H1 (cell line): ENCODE measurements at regions not wholly inside any gene's neighbourhood (a gene's known extent, or its start where the extent isn't known, plus 50 kb on each side); places are given as distances from the start of the nearest gene placed in this dataset.

ENCODE experiments used
- CTCF ChIA-PET: fragments of 300-600 bp; sonication (Branson Sonifier 250); formaldehyde crosslinking; loops from one replicate; lab custom pipeline; 2021; ENCODE audit not compliant: partially characterized antibody; lab: Charles Lee
- POLR2A ChIA-PET: fragments of 300-600 bp; sonication (Branson Sonifier 250); formaldehyde crosslinking; loops from one replicate; lab custom pipeline; 2021; ENCODE audit warnings: inconsistent platforms; ENCODE audit not compliant: partially characterized antibody; lab: Charles Lee
- DNase-seq, 2 experiments: peaks; one replicate each; pipeline versions ENCODE4 v3.0.0 to v3.0.0-alpha.2; 2010 to 2022; ENCODE audit warnings: low spot score in 2 of 2, low read depth in 1 of 2, mixed read lengths in 1 of 2
- FAIRE-seq: peaks from 2 replicates; lab custom pipeline; 2011; peaks lifted over from hg19 to GRCh38; lab: Jason Lieb, UNC
- H2AFZ ChIP-seq: 2 replicates; pipeline ENCODE4 v1.8.1; 2012; ENCODE audit warnings: low read length, inconsistent platforms
- H2AK5ac ChIP-seq: 2 replicates; pipeline ENCODE4 v1.6.1; 2013; ENCODE audit warnings: low read depth, low read length
- H2BK120ac ChIP-seq: replicated peaks from 2 replicates; pipeline ENCODE3; 2013; ENCODE audit warnings: low read depth, low read length, inconsistent platforms
- H2BK12ac ChIP-seq: 2 replicates; pipeline ENCODE4 v1.6.1; 2013; ENCODE audit warnings: low read depth, low read length
- H2BK15ac ChIP-seq: 2 replicates; pipeline ENCODE4 v1.6.1; 2013; ENCODE audit warnings: low read length
- H2BK20ac ChIP-seq: 2 replicates; pipeline ENCODE4 v1.6.1; 2013; ENCODE audit warnings: low read length
- H2BK5ac ChIP-seq: 2 replicates; pipeline ENCODE4 v1.6.1; 2013; ENCODE audit warnings: low read depth, low read length
- H3K14ac ChIP-seq: 2 replicates; pipeline ENCODE4 v1.6.1; 2013; ENCODE audit warnings: inconsistent platforms; ENCODE audit not compliant: insufficient read length
- H3K18ac ChIP-seq: 2 replicates; pipeline ENCODE4 v1.6.1; 2013; ENCODE audit warnings: low read length; ENCODE audit errors: extremely low read depth
- H3K23ac ChIP-seq: 2 replicates; pipeline ENCODE4 v1.6.1; 2013; ENCODE audit warnings: inconsistent platforms; ENCODE audit not compliant: insufficient read length
- H3K23me2 ChIP-seq: 2 replicates; pipeline ENCODE4 v1.6.1; 2013; ENCODE audit warnings: low read depth, low read length
- H3K27ac ChIP-seq: 2 replicates; pipeline ENCODE4 v1.6.1; 2011; ENCODE audit warnings: low read depth, low read length, inconsistent platforms
- H3K27me3 ChIP-seq, 4 experiments: replicated peaks in 1 of 4; 1 replicate in 1 of 4; 2 replicates in 3 of 4; pipeline versions ENCODE4 v1.6.1 to v1.8.1; 2011 to 2013; ENCODE audit warnings: low read length in 3 of 4, mild to moderate bottlenecking in 3 of 4, inconsistent platforms in 2 of 4, mixed read lengths in 2 of 4, moderate library complexity in 1 of 4; ENCODE audit not compliant: control insufficient read depth in 3 of 4, insufficient read depth in 3 of 4; ENCODE audit errors: extremely low read depth in 1 of 4
- H3K36me3 ChIP-seq, 4 experiments: 2 replicates each; pipeline versions ENCODE4 v1.6.1 to v1.8.1; 2011 to 2013; ENCODE audit warnings: mild to moderate bottlenecking in 4 of 4, low read length in 3 of 4, moderate library complexity in 2 of 4, control low read depth in 1 of 4, inconsistent platforms in 1 of 4; ENCODE audit not compliant: insufficient read depth in 4 of 4, control insufficient read depth in 2 of 4
- H3K4ac ChIP-seq: replicated peaks from 2 replicates; pipeline ENCODE3; 2013; ENCODE audit warnings: low read length, low read depth, mixed read lengths, inconsistent platforms; ENCODE audit not compliant: insufficient read length
- H3K4me1 ChIP-seq, 4 experiments: replicated peaks in 1 of 4; 1 replicate in 1 of 4; 2 replicates in 3 of 4; pipeline versions ENCODE4 v1.6.1 to v1.8.1; 2011 to 2013; ENCODE audit warnings: low read length in 3 of 4, inconsistent platforms in 2 of 4, mixed read lengths in 1 of 4; ENCODE audit not compliant: insufficient read depth in 4 of 4, control insufficient read depth in 3 of 4
- H3K4me2 ChIP-seq, 2 experiments: 2 replicates each; pipeline versions ENCODE4 v1.6.1 to v1.8.1; 2011 to 2013; ENCODE audit warnings: low read depth in 2 of 2, low read length in 2 of 2, control low read depth in 1 of 2, inconsistent platforms in 1 of 2, mild to moderate bottlenecking in 1 of 2; ENCODE audit not compliant: insufficient read depth in 1 of 2
- H3K4me3 ChIP-seq, 4 experiments: fragments of 200-600, 300-600 bp in 1 of 4; sonication (generic), shearing (Covaris generic), sonication (Bioruptor Twin) in 1 of 4; 2 replicates each; pipeline versions ENCODE4 v1.5.1 to v1.8.1; 2011 to 2016; ENCODE audit warnings: low read length in 4 of 4, low read depth in 3 of 4, control low read depth in 2 of 4, inconsistent platforms in 2 of 4, mild to moderate bottlenecking in 2 of 4, mixed read lengths in 1 of 4, moderate library complexity in 1 of 4; ENCODE audit not compliant: insufficient read depth in 2 of 4; ENCODE audit errors: extremely low read depth in 1 of 4
- H3K56ac ChIP-seq: replicated peaks from 2 replicates; pipeline ENCODE3; 2013; ENCODE audit warnings: low read depth, mild to moderate bottlenecking, mixed read lengths, low read length, inconsistent platforms; ENCODE audit not compliant: insufficient read length
- H3K79me1 ChIP-seq: 2 replicates; pipeline ENCODE4 v1.6.1; 2013; ENCODE audit warnings: low read depth, low read length, control low read depth
- H3K79me2 ChIP-seq, 2 experiments: 2 replicates each; pipeline versions ENCODE4 v1.6.1 to v1.8.1; 2012 to 2013; ENCODE audit warnings: low read length in 2 of 2, mild to moderate bottlenecking in 2 of 2, inconsistent platforms in 1 of 2; ENCODE audit not compliant: insufficient read depth in 2 of 2, control insufficient read depth in 1 of 2
- H3K9ac ChIP-seq, 4 experiments: replicated peaks in 1 of 4; 1 replicate in 1 of 4; 2 replicates in 3 of 4; pipeline versions ENCODE4 v1.6.1 to v1.8.1; 2011 to 2013; ENCODE audit warnings: low read depth in 3 of 4, low read length in 3 of 4, control low read depth in 2 of 4, mild to moderate bottlenecking in 2 of 4, moderate library complexity in 2 of 4, inconsistent platforms in 1 of 4; ENCODE audit errors: extremely low read depth in 1 of 4
- H3K9me3 ChIP-seq, 2 experiments: 2 replicates each; pipeline versions ENCODE4 v1.6.1 to v1.8.1; 2012 to 2013; ENCODE audit warnings: mild to moderate bottlenecking in 2 of 2, moderate library complexity in 2 of 2, control low read depth in 1 of 2, inconsistent platforms in 1 of 2, low read depth in 1 of 2, low read length in 1 of 2, mixed read lengths in 1 of 2; ENCODE audit not compliant: insufficient read depth in 2 of 2
- H4K20me1 ChIP-seq, 2 experiments: replicated peaks in 1 of 2; 2 replicates each; pipeline versions ENCODE3 to v1.8.1; 2011 to 2013; ENCODE audit warnings: inconsistent platforms in 2 of 2, low read length in 2 of 2, mild to moderate bottlenecking in 1 of 2; ENCODE audit not compliant: insufficient read depth in 2 of 2, control insufficient read depth in 1 of 2
- H4K5ac ChIP-seq: 2 replicates; pipeline ENCODE4 v1.6.1; 2013; ENCODE audit warnings: low read length, low read depth, mixed read lengths, inconsistent platforms; ENCODE audit not compliant: insufficient read length
- H4K8ac ChIP-seq: 2 replicates; pipeline ENCODE4 v1.8.0; 2013; ENCODE audit warnings: mild to moderate bottlenecking, moderate library complexity, low read length, inconsistent platforms; ENCODE audit not compliant: insufficient read depth; ENCODE audit errors: extremely low read depth
- H4K91ac ChIP-seq: replicated peaks from 2 replicates; pipeline ENCODE3; 2013; ENCODE audit warnings: low read length, mixed read lengths, inconsistent platforms; ENCODE audit not compliant: insufficient read length
- CHD1 ChIP-seq: IDR thresholded peaks from 2 replicates; pipeline ENCODE4 v1.6.1; 2012; ENCODE audit warnings: low read depth, low read length, improper control_type of control experiment
- CHD2 ChIP-seq: IDR thresholded peaks from 2 replicates; pipeline ENCODE4 v1.6.1; 2012; ENCODE audit warnings: low read length, improper control_type of control experiment
- CREB1 ChIP-seq: IDR thresholded peaks from 2 replicates; pipeline ENCODE4 v1.6.1; 2012; ENCODE audit warnings: inconsistent platforms
- GTF2F1 ChIP-seq: IDR thresholded peaks from 2 replicates; pipeline ENCODE4 v1.6.1; 2012; ENCODE audit warnings: low read depth, low read length, improper control_type of control experiment, borderline replicate concordance
- POLR2AphosphoS5 ChIP-seq: IDR thresholded peaks from 2 replicates; pipeline ENCODE4 v1.6.1; 2011; ENCODE audit warnings: low read depth, low read length
- RBBP5 ChIP-seq: IDR thresholded peaks from 2 replicates; pipeline ENCODE4 v1.7.1; 2012; ENCODE audit warnings: low read depth, mild to moderate bottlenecking, inconsistent platforms, low read length, moderate library complexity, borderline replicate concordance
- RFX5 ChIP-seq: IDR thresholded peaks from 2 replicates; pipeline ENCODE4 v1.6.1; 2011; ENCODE audit warnings: low read depth, low read length, improper control_type of control experiment, borderline replicate concordance
- RNF2 ChIP-seq: fragments of 200-900, 300-1000 bp; sonication (generic); IDR thresholded peaks from 2 replicates; pipeline ENCODE4 v1.7.1; 2016; ENCODE audit warnings: borderline replicate concordance, low read depth, mild to moderate bottlenecking, antibody characterized with exemption, low read length; ENCODE audit not compliant: poor library complexity, severe bottlenecking; ENCODE audit errors: missing control alignments
- SAP30 ChIP-seq: fragments of 300-600 bp; sonication (generic); IDR thresholded peaks from 2 replicates; pipeline ENCODE4 v1.7.1; 2012; ENCODE audit warnings: low read length, moderate library complexity, mild to moderate bottlenecking, inconsistent platforms; ENCODE audit not compliant: insufficient read depth, insufficient replicate concordance
- SIN3A ChIP-seq, 2 experiments: IDR thresholded peaks in 1 of 2; conservative IDR thresholded peaks in 1 of 2; 2 replicates each; pipeline ENCODE4 v1.6.1; 2011 to 2012; ENCODE audit warnings: low read length in 2 of 2, improper control_type of control experiment in 1 of 2, low read depth in 1 of 2, mild to moderate bottlenecking in 1 of 2
- WGBS, 2 experiments: shearing (Covaris generic) in 1 of 2; methylation state at CpG; one replicate each; pipeline versions ENCODE4 v1.1.6 to v1.1.7; 2013 to 2015; ENCODE audit warnings: low lambda C conversion rate in 2 of 2, mixed read lengths in 2 of 2, inconsistent platforms in 1 of 2, low coverage in 1 of 2, missing lambda C conversion rate in 1 of 2; ENCODE audit not compliant: insufficient replicate concordance in 2 of 2, insufficient coverage in 1 of 2, insufficient read length in 1 of 2; ENCODE audit errors: extremely low coverage in 1 of 2, missing lambda C conversion rate in 1 of 2; 5-methylcytosine and 5-hydroxymethylcytosine counted together
- TF ChIP-seq, protein P1 (sequence below): IDR thresholded peaks from 2 replicates; pipeline ENCODE4 v1.6.1; 2011; ENCODE audit warnings: low read length, improper control_type of control experiment

DNA sequence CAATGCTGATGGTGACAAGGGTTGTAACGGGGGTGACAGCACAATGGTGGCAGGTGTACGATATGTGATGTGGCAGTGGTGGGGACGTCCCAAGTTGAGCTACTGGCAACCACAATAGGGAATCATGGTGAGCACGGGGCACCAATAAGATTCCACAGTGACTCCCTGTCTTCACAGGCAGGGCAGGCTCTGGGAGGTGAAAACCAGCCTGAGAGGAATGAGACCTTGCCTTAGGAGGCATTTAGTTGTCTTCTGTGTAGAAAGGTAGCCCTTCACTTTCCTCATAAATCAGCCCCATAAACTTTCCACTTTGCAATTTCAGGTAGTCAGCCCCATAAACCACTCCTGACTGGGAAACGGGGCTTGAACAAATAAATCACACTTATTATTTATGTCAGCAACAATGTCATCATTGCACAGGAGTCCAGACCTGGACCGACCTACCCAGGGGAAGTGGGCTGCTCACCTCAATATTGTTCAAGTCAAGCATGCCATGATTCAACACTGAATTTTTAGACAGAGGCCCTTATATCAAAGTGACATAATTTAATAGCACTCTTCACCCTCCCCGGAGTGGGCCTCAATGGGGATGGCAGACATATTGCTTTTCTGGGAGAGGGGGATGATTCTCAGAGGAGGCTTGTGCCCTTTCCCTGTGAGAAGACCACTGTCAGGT, 150.8 kb downstream of the CDC5L start:
- no peak overlapping the region for H4K8ac ChIP-seq
- H3K4me2 ChIP-seq, result no peak overlapping the region
- no peaks in the 10 kb centered on the region for H3K79me1 ChIP-seq
- H3K4ac ChIP-seq, result no peak overlapping the region
- H2BK120ac ChIP-seq, result peak overlapping the region; percentile 6
- H3K9ac ChIP-seq, result no peak overlapping the region
- no peaks in the 10 kb centered on the region for H3K23me2 ChIP-seq
- no peak overlapping the region for H2BK5ac ChIP-seq
- H3K4me3 ChIP-seq, result no peak overlapping the region
- H2AFZ ChIP-seq, result no peak overlapping the region
- H3K18ac ChIP-seq, result no peak overlapping the region
- ChIA-PET POLR2A (no interaction called here), CTCF (interaction anchor here (1.2 kb wide), 1 partner anchor 69 kb away, joined by 3 read pairs; no protein-coding TSS in a partner anchor)
- no peak overlapping the region for H3K27ac ChIP-seq
- WGBS, 2 experiments, result 86% methylated on average over 7 of the region's 7 CpGs; no CpG with 5 or more reads in 1 of the 2 experiments
- H3K14ac ChIP-seq, result no peak overlapping the region
- no peaks in the 10 kb centered on the region for H3K79me2 ChIP-seq
- no peak overlapping the region for H2BK12ac ChIP-seq
- H3K23ac ChIP-seq, result no peak overlapping the region
- H3K9me3 ChIP-seq, result peaks cover 0 to 3% of the 10 kb centered on the region in 2 experiments; a peak in 1 of 4 replicates
- no peaks in the 10 kb centered on the region for H3K27me3 ChIP-seq
- H3K56ac ChIP-seq, result no peak overlapping the region
- no peak overlapping the region for H2AK5ac ChIP-seq
- H2BK15ac ChIP-seq, result no peak overlapping the region
- peaks cover 0 to 4% (median 0%) of the 10 kb centered on the region in 4 experiments; a peak in 2 of 8 replicates for H3K36me3 ChIP-seq
- DNase-seq (peak in 1 of 2 experiments; percentile 28), FAIRE-seq (no peak)
- no peak overlapping the region for H2BK20ac ChIP-seq
- peaks cover 5 to 10% (median 8%) of the 10 kb centered on the region in 4 experiments; a peak in 6 of 7 replicates for H3K4me1 ChIP-seq
- H4K20me1 ChIP-seq, result no peaks in the 10 kb centered on the region
- H4K5ac ChIP-seq, result no peak overlapping the region
- H4K91ac ChIP-seq, result no peak overlapping the region
- TF ChIP-seq POLR2AphosphoS5 (no peak), RBBP5 (no peak), RNF2 (no peak), SIN3A (conservative IDR thresholded peaks at IDR 0.05 in 1 of 2, IDR thresholded peaks at IDR 0.05 in 1 of 2; ENCODE audit: low read depth in 1 of 2, low read length in 2 of 2) (no peak), GTF2F1 (no peak), SAP30 (no peak), CHD2 (no peak), RFX5 (no peak), CREB1 (no peak), CHD1 (no peak)
- TF ChIP-seq, protein P1, sequence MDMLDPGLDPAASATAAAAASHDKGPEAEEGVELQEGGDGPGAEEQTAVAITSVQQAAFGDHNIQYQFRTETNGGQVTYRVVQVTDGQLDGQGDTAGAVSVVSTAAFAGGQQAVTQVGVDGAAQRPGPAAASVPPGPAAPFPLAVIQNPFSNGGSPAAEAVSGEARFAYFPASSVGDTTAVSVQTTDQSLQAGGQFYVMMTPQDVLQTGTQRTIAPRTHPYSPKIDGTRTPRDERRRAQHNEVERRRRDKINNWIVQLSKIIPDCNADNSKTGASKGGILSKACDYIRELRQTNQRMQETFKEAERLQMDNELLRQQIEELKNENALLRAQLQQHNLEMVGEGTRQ, result no peak
